Body of pancreas (tissue), 4 donors: ENCODE measurements at regions not wholly inside any gene's neighbourhood (a gene's known extent, or its start where the extent isn't known, plus 50 kb on each side); places are given as distances from the start of the nearest gene placed in this dataset.
A peak's percentile ranks its signal among the peaks of the same experiment; 100 is the strongest.

Experiments
- ATAC-seq: fragments of 150-250 bp; one replicate; pipeline ENCODE4 v1.9.1; 2016
- DNase-seq, 4 donors: peaks; one replicate each; pipeline ENCODE4 v3.0.0-alpha.2; 2019
- H3K27ac ChIP-seq, 4 donors: fragments of 200-600 bp; sonication (generic); 1 replicate in 3 of 4; 2 replicates in 1 of 4; pipeline versions ENCODE4 v1.5.1 to v1.6.1; 2016 to 2019; ENCODE audit warnings: mild to moderate bottlenecking in 1 of 4, mixed read lengths in 1 of 4, moderate library complexity in 1 of 4
- H3K27me3 ChIP-seq, 2 donors: fragments of 200-600 bp; sonication (generic); one replicate each; pipeline ENCODE4 v1.6.0; 2016; ENCODE audit warnings: mild to moderate bottlenecking in 1 of 2
- H3K36me3 ChIP-seq, 2 donors: fragments of 200-600 bp; sonication (generic); replicated peaks in 1 of 2; 2 replicates each; pipeline ENCODE4 v1.5.1; 2016; ENCODE audit warnings: low read depth in 2 of 2; ENCODE audit not compliant: insufficient read depth in 1 of 2
- H3K4me1 ChIP-seq: fragments of 200-600 bp; sonication (generic); one replicate; pipeline ENCODE4 v1.6.0; 2016
- H3K4me3 ChIP-seq, 2 donors: fragments of 200-600 bp; sonication (generic); 1 replicate in 1 of 2; 2 replicates in 1 of 2; pipeline ENCODE4 v1.5.1; 2016 to 2019
- H3K9me3 ChIP-seq, 3 donors: fragments of 200-600 bp; sonication (generic); 1 replicate in 2 of 3; 2 replicates in 1 of 3; pipeline ENCODE4 v1.5.1; 2016
- POLR2A ChIP-seq, 3 donors: fragments of 450-650 bp; IDR thresholded peaks; one replicate each; pipeline ENCODE4 v1.6.1; 2016; ENCODE audit warnings: antibody characterized with exemption in 3 of 3, mild to moderate bottlenecking in 2 of 3
- WGBS, 2 donors: methylation state at CpG; one replicate each; pipeline ENCODE4 v1.1.5; 2017; 5-methylcytosine and 5-hydroxymethylcytosine counted together
- intact Hi-C: fragments of 100-400 bp; cut with DNase I; formaldehyde crosslinking; loops from one replicate; pipeline ENCODE4 v1.15.1; 2023
- TF ChIP-seq, protein P1 (sequence below), 7 experiments: fragments of 450-650 bp in 4 of 7; fragments of 200-600 bp in 3 of 7; sonication (generic) in 3 of 7; IDR thresholded peaks; one replicate each; pipeline ENCODE4 v1.5.1; 2016 to 2019; ENCODE audit warnings: antibody characterized with exemption in 7 of 7

- DNase-seq, result peak in 2 of 4 donors; percentile 24 to 48
- TF ChIP-seq, protein P1, sequence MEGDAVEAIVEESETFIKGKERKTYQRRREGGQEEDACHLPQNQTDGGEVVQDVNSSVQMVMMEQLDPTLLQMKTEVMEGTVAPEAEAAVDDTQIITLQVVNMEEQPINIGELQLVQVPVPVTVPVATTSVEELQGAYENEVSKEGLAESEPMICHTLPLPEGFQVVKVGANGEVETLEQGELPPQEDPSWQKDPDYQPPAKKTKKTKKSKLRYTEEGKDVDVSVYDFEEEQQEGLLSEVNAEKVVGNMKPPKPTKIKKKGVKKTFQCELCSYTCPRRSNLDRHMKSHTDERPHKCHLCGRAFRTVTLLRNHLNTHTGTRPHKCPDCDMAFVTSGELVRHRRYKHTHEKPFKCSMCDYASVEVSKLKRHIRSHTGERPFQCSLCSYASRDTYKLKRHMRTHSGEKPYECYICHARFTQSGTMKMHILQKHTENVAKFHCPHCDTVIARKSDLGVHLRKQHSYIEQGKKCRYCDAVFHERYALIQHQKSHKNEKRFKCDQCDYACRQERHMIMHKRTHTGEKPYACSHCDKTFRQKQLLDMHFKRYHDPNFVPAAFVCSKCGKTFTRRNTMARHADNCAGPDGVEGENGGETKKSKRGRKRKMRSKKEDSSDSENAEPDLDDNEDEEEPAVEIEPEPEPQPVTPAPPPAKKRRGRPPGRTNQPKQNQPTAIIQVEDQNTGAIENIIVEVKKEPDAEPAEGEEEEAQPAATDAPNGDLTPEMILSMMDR (IDR thresholded peaks at IDR 0.05), result no peak
- no peak for TF ChIP-seq POLR2A (IDR thresholded peaks at IDR 0.05)
- peak overlapping the region in 2 of 4 donors; percentile 24 to 39 for H3K27ac ChIP-seq
- WGBS, 2 donors, result 37 to 45% methylated on average over 6 of the region's 6 CpGs
- no peaks in the 10 kb centered on the region for H3K27me3 ChIP-seq
- peak; percentile 41 for ATAC-seq
- no peak overlapping the region for H3K4me3 ChIP-seq
- intact Hi-C loops, result no loop called here
- no peaks in the 10 kb centered on the region for H3K36me3 ChIP-seq
- no peaks in the 10 kb centered on the region for H3K4me1 ChIP-seq
- no peaks in the 10 kb centered on the region for H3K9me3 ChIP-seq
Measured at GRCh38 chr6:11353921-11354389, 121.5 kb upstream of the NEDD9 start.

DNA sequence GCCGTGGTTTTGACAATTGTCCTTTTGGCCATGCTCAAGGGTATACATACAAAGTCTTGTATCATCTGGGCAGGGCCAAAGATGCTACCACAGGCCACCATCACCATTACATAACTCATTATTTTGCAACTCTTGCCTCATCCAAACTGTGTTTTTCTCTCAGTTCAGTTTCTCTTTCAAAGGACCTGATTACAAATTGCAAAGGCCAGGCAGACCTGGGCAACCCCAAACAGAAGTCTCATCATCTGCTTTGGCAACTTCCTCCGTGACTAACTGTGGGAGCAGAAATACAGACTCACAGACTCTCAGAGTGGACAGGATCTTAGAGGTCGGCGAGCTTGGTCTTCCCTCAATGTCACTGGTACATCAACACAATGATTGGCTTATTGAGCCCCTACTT, 117.8 kb upstream of the NEDD9 start:
- WGBS, 2 donors, result 75 to 88% methylated on average over 4 of the region's 4 CpGs
- no peaks in the 10 kb centered on the region for H3K4me1 ChIP-seq
- H3K4me3 ChIP-seq, result no peak overlapping the region
- TF ChIP-seq, protein P1 (IDR thresholded peaks at IDR 0.05), result no peak
- no peak for TF ChIP-seq POLR2A (IDR thresholded peaks at IDR 0.05)
- no peak overlapping the region for H3K27ac ChIP-seq
- DNase-seq, result peak in 1 of 4 donors; percentile 62
- H3K36me3 ChIP-seq, result no peaks in the 10 kb centered on the region
- intact Hi-C loops, result no loop called here
- H3K9me3 ChIP-seq, result no peaks in the 10 kb centered on the region
- no peak for ATAC-seq
- no peaks in the 10 kb centered on the region for H3K27me3 ChIP-seq

DNA sequence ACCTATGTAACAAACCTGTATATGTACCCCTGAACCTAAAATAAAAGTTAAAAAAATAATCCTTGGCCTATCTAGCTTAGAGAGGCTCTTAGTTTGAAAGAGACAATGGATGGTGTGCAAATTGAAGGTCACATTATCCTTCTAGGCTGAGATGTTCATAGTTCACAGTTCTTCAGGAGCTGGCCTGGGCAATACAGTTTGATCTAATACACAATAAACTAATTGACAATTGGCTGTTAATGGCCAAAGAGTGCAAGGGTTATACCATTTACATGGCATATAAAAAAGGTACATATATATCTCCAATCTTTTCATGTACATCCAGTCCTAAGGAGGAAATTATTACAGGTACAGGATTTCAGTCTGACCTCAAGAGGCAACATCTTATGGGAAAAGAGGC, 117.4 kb upstream of the NEDD9 start:
- Histone ChIP-seq H3K27ac (no peak overlapping the region), H3K4me3 (no peak overlapping the region), H3K9me3 (no peaks in the 10 kb centered on the region), H3K27me3 (no peaks in the 10 kb centered on the region), H3K4me1 (no peaks in the 10 kb centered on the region), H3K36me3 (no peaks in the 10 kb centered on the region)
- intact Hi-C loops, result no loop called here
- ATAC-seq (no peak), DNase-seq (no peak)
- TF ChIP-seq POLR2A (IDR thresholded peaks at IDR 0.05), result no peak
- TF ChIP-seq, protein P1 (IDR thresholded peaks at IDR 0.05), result no peak

- DNase-seq (no peak), ATAC-seq (no peak)
- Histone ChIP-seq H3K27me3 (no peaks in the 10 kb centered on the region), H3K27ac (no peak overlapping the region), H3K9me3 (no peaks in the 10 kb centered on the region), H3K36me3 (no peaks in the 10 kb centered on the region), H3K4me3 (no peak overlapping the region), H3K4me1 (no peaks in the 10 kb centered on the region)
- WGBS, 2 donors, result 58 to 100% methylated on average over 1 of the region's 1 CpG
- intact Hi-C loops, result no loop called here
- no peak for TF ChIP-seq POLR2A (IDR thresholded peaks at IDR 0.05)
- TF ChIP-seq, protein P1 (IDR thresholded peaks at IDR 0.05), result no peak
Measured at GRCh38 chr6:11346516-11346915, 114.0 kb upstream of the NEDD9 start.

DNA sequence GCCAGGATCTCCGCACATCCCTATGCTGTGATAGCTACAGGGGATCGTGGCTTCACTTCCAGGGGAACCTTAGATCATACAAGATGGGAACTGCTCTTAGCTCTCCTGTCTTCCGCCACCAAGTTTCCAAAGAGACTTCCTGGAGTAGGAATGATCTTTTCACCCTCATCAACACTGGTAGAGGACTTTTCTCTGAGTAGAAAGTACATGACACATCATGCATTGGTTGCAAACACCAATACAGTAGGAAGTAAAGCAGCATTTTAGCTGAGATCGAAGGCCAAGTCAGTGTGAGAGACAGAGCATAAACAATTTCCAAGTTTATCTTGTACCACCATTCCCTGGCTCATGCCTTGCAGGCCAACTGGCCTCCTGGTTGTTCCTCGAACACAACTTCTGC, 113.1 kb upstream of the NEDD9 start:
- 73 to 77% methylated on average over 5 of the region's 5 CpGs for WGBS, 2 donors

More for the DNA sequence above, 113.1 kb upstream of the NEDD9 start:
- ATAC-seq (no peak), DNase-seq (no peak)
- TF ChIP-seq, protein P1 (IDR thresholded peaks at IDR 0.05), result no peak
- TF ChIP-seq POLR2A (IDR thresholded peaks at IDR 0.05), result no peak
- Histone ChIP-seq H3K27ac (no peak overlapping the region), H3K9me3 (no peaks in the 10 kb centered on the region), H3K4me3 (no peak overlapping the region), H3K36me3 (no peaks in the 10 kb centered on the region), H3K27me3 (no peaks in the 10 kb centered on the region), H3K4me1 (no peaks in the 10 kb centered on the region)
- intact Hi-C loops, result no loop called here
